Endothelial cell of umbilical vein (primary cell): ENCODE measurements at regions not wholly inside any gene's neighbourhood (a gene's known extent, or its start where the extent isn't known, plus 50 kb on each side); places are given as distances from the start of the nearest gene placed in this dataset.

Source experiments
- EZH2 ChIP-seq: IDR thresholded peaks from 2 replicates; pipeline ENCODE4 v1.6.1; 2012; ENCODE audit warnings: borderline replicate concordance, low read depth, mild to moderate bottlenecking, moderate library complexity, low read length, inconsistent platforms; ENCODE audit not compliant: severe bottlenecking
- FOS ChIP-seq: IDR thresholded peaks from 2 replicates; pipeline ENCODE4 v1.6.1; 2011; ENCODE audit warnings: mild to moderate bottlenecking, low read length, moderate library complexity, borderline replicate concordance; ENCODE audit not compliant: insufficient read depth
- GATA2 ChIP-seq: IDR thresholded peaks from 2 replicates; pipeline ENCODE4 v1.7.0; 2011; ENCODE audit warnings: low read depth, mild to moderate bottlenecking, moderate library complexity, mixed read lengths, low read length; ENCODE audit not compliant: insufficient read length, insufficient read depth
- JUN ChIP-seq: IDR thresholded peaks from 2 replicates; pipeline ENCODE4 v1.6.1; 2011; ENCODE audit warnings: borderline replicate concordance, low read depth; ENCODE audit not compliant: insufficient read length, insufficient read depth
- MYC ChIP-seq: IDR thresholded peaks from one replicate; pipeline ENCODE4 v1.6.1; 2011; ENCODE audit warnings: mild to moderate bottlenecking, low read depth, low read length
- POLR2A ChIP-seq: IDR thresholded peaks from 2 replicates; pipeline ENCODE4 v1.6.1; 2012; ENCODE audit warnings: low read depth, mild to moderate bottlenecking, control low read depth, low read length
- POLR2AphosphoS5 ChIP-seq: IDR thresholded peaks from 2 replicates; pipeline ENCODE4 v1.6.1; 2012; ENCODE audit warnings: low read depth, mild to moderate bottlenecking, control low read depth, low read length, moderate library complexity; ENCODE audit not compliant: insufficient read depth
- TF ChIP-seq, protein P1 (sequence below), 2 donors: IDR thresholded peaks; 1 replicate in 1 of 2; 2 replicates in 1 of 2; pipeline ENCODE4 v1.5.1; 2011; ENCODE audit warnings: low read length in 2 of 2, mild to moderate bottlenecking in 2 of 2, moderate library complexity in 2 of 2, control low read depth in 1 of 2, inconsistent platforms in 1 of 2, low read depth in 1 of 2; ENCODE audit not compliant: insufficient read depth in 1 of 2; ENCODE audit errors: extremely low read depth in 1 of 2
- TF ChIP-seq, protein P2 (sequence below): IDR thresholded peaks from 2 replicates; pipeline ENCODE4 v1.6.1; 2011; ENCODE audit not compliant: insufficient read depth, insufficient read length

DNA sequence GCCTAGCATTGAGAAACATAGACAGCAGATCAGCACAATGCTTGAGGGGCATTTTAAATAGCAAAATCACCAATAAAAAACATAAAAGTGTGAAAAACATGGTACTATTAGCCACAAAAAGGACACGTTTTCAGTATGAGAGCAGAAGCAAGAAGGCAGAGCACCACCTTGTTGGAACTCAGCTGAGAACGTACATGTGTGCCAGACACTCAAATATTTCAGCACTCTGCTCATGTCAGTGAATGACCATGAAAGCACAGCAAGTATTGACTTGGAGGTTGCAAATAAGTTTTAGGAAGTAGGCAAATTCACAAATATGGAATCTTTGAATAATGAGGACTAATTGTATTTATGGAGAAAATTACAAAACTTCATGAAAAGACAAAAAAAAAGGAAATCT lies 193.4 kb upstream of the PKN2 start:
- TF ChIP-seq POLR2AphosphoS5: no peak
- TF ChIP-seq, protein P1, sequence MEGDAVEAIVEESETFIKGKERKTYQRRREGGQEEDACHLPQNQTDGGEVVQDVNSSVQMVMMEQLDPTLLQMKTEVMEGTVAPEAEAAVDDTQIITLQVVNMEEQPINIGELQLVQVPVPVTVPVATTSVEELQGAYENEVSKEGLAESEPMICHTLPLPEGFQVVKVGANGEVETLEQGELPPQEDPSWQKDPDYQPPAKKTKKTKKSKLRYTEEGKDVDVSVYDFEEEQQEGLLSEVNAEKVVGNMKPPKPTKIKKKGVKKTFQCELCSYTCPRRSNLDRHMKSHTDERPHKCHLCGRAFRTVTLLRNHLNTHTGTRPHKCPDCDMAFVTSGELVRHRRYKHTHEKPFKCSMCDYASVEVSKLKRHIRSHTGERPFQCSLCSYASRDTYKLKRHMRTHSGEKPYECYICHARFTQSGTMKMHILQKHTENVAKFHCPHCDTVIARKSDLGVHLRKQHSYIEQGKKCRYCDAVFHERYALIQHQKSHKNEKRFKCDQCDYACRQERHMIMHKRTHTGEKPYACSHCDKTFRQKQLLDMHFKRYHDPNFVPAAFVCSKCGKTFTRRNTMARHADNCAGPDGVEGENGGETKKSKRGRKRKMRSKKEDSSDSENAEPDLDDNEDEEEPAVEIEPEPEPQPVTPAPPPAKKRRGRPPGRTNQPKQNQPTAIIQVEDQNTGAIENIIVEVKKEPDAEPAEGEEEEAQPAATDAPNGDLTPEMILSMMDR (IDR thresholded peaks at IDR 0.05; ENCODE audit: extremely low read depth in 1 of 2, insufficient read depth in 1 of 2, low read depth in 1 of 2, low read length in 2 of 2): no peak
- no peak for TF ChIP-seq MYC
- TF ChIP-seq, protein P2, sequence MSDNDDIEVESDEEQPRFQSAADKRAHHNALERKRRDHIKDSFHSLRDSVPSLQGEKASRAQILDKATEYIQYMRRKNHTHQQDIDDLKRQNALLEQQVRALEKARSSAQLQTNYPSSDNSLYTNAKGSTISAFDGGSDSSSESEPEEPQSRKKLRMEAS: no peak
- TF ChIP-seq POLR2A: no peak
- TF ChIP-seq EZH2: no peak
- no peak for TF ChIP-seq JUN
- TF ChIP-seq GATA2: no peak
- no peak for TF ChIP-seq FOS
